SK-N-SH treated with all-trans-retinoic acid at 6 μM for 48 hours (cell line): ENCODE measurements at regions not wholly inside any gene's neighbourhood (a gene's known extent, or its start where the extent isn't known, plus 50 kb on each side); places are given as distances from the start of the nearest gene placed in this dataset.

ENCODE experiments used
- CREB5 ChIP-seq: fragments of 250-450 bp; sonication (Bioruptor Pico); IDR thresholded peaks from 2 replicates; pipeline ENCODE4 v1.5.1; 2020; ENCODE audit warnings: low read depth, mild to moderate bottlenecking, moderate library complexity
- CSDC2 ChIP-seq: fragments of 250-450 bp; sonication (Bioruptor Pico); IDR thresholded peaks from 2 replicates; pipeline ENCODE4 v1.5.0; 2020; ENCODE audit warnings: mild to moderate bottlenecking, moderate library complexity
- PATZ1 ChIP-seq: fragments of 250-450 bp; sonication (Bioruptor Pico); IDR thresholded peaks from 2 replicates; pipeline ENCODE4 v1.8.0; 2020; ENCODE audit warnings: mild to moderate bottlenecking, moderate library complexity, borderline replicate concordance
- POU6F1 ChIP-seq: fragments of 250-450 bp; sonication (Bioruptor Pico); IDR thresholded peaks from 2 replicates; pipeline ENCODE4 v1.8.0; 2021; ENCODE audit warnings: low read depth, mild to moderate bottlenecking, moderate library complexity, borderline replicate concordance
- RARB ChIP-seq: fragments of 250-450 bp; sonication (Bioruptor Pico); IDR thresholded peaks from 2 replicates; pipeline ENCODE4 v1.8.0; 2021; ENCODE audit warnings: mild to moderate bottlenecking, moderate library complexity
- TCF4 ChIP-seq: fragments of 250-450 bp; sonication (Bioruptor Pico); IDR thresholded peaks from 2 replicates; pipeline ENCODE4 v1.8.0; 2021; ENCODE audit warnings: mild to moderate bottlenecking, moderate library complexity, borderline replicate concordance
- TOX ChIP-seq: fragments of 250-450 bp; sonication (Bioruptor Pico); IDR thresholded peaks from 2 replicates; pipeline ENCODE4 v1.8.0; 2021; ENCODE audit warnings: mild to moderate bottlenecking, moderate library complexity, borderline replicate concordance
- TSHZ2 ChIP-seq: fragments of 250-450 bp; sonication (Bioruptor Pico); IDR thresholded peaks from 2 replicates; pipeline ENCODE4 v1.5.0; 2020; ENCODE audit warnings: mild to moderate bottlenecking, moderate library complexity
- ZC3H10 ChIP-seq: fragments of 250-450 bp; sonication (Bioruptor Pico); IDR thresholded peaks from 2 replicates; pipeline ENCODE4 v1.5.1; 2021; ENCODE audit warnings: mild to moderate bottlenecking, moderate library complexity
- ZNF70 ChIP-seq: fragments of 450-650 bp; formaldehyde crosslinking; IDR thresholded peaks from 2 replicates; pipeline ENCODE4 v1.5.0; 2020; ENCODE audit warnings: mild to moderate bottlenecking, moderate library complexity
- ZNF8 ChIP-seq: fragments of 450-650 bp; formaldehyde crosslinking; IDR thresholded peaks from 2 replicates; pipeline ENCODE4 v1.5.0; 2020; ENCODE audit warnings: mild to moderate bottlenecking, moderate library complexity

- TF ChIP-seq PATZ1 (CRISPR knock-in tag) (no peak), RARB (CRISPR knock-in tag) (no peak), CREB5 (CRISPR knock-in tag) (no peak), TCF4 (no peak), POU6F1 (CRISPR knock-in tag) (no peak), TSHZ2 (no peak), ZNF70 (no peak), TOX (CRISPR knock-in tag) (no peak), CSDC2 (CRISPR knock-in tag) (no peak), ZC3H10 (no peak), ZNF8 (CRISPR knock-in tag) (no peak)
These were observed 175.2 kb upstream of the ATP2B1 start for GRCh38 chr12:89883630-89884389.
